ENCODE measurements at regions not wholly inside any gene's neighbourhood (a gene's known extent, or its start where the extent isn't known, plus 50 kb on each side); places are given as distances from the start of the nearest gene placed in this dataset.

DNA sequence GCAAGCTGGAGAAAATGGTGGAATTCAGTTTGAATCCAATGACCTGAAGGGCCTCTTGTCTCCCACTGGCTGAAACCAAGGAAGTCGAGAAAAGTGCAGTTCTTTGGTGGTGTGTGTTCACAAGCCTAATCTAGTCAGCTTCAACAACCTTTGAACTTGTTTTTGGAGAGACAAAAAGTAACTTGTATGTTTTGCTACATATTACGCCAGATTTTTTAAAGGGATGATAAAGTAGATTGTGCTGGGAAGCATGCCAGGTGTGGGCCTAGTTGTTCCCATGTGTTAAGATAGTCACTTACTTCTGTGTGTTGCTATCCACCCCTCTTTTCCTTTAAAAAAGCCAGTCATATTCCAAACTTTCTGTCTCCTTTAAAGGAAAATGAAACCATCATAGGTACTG lies 79.7 kb upstream of the FAM3C start:
- TF ChIP-seq EZH2phosphoT487 (IDR thresholded peaks at IDR 0.05; ENCODE audit: low read length) (no peak), EZH2 (optimal IDR thresholded peaks at IDR 0.05; ENCODE audit: low read depth, low read length) (no peak)

Measured in MM.1S (cell line).